ENCODE measurements at regions not wholly inside any gene's neighbourhood (a gene's known extent, or its start where the extent isn't known, plus 50 kb on each side); places are given as distances from the start of the nearest gene placed in this dataset.

- TF ChIP-seq CTCF (IDR thresholded peaks at IDR 0.05) = no peak
- TF ChIP-seq POLR2A (IDR thresholded peaks at IDR 0.05) = no peak
Measured at GRCh38 chr12:126198966-126199692, 1133.9 kb downstream of the AACS start.
